ENCODE measurements at regions not wholly inside any gene's neighbourhood (a gene's known extent, or its start where the extent isn't known, plus 50 kb on each side); places are given as distances from the start of the nearest gene placed in this dataset.

GRCh38 chr9:134967547-134967930 lies 49.8 kb upstream of the FCN1 start:
- H3K4me1 ChIP-seq, result no peaks in the 10 kb centered on the region
- TF ChIP-seq POLR2AphosphoS5 (IDR thresholded peaks at IDR 0.05) (no peak), CTCF (IDR thresholded peaks at IDR 0.05) (no peak), POLR2A (IDR thresholded peaks at IDR 0.05) (no peak), EP300 (IDR thresholded peaks at IDR 0.05) (no peak)
- 60 to 65% methylated on average over 13 of the region's 13 CpGs for WGBS, 2 donors
- peaks cover 0 to 51% (median 17%) of the 10 kb centered on the region in 3 donors for H3K27me3 ChIP-seq
- no peaks in the 10 kb centered on the region for H3K9me3 ChIP-seq
- intact Hi-C loops (cut with DNase I), result no loop called here
- no peak overlapping the region for H3K27ac ChIP-seq
- no peak overlapping the region for H3K4me3 ChIP-seq
- H3K36me3 ChIP-seq, result no peaks in the 10 kb centered on the region
- peak; percentile 50 for DNase-seq

- no peak overlapping the region for H3K4me3 ChIP-seq
- intact Hi-C loops (cut with DNase I), result no loop called here
- 60 to 63% methylated on average over 18 of the region's 18 CpGs for WGBS, 2 donors
- H3K4me1 ChIP-seq, result no peaks in the 10 kb centered on the region
- no peak overlapping the region for H3K27ac ChIP-seq
- H3K27me3 ChIP-seq, result peaks cover 0 to 51% (median 17%) of the 10 kb centered on the region in 3 donors
- H3K9me3 ChIP-seq, result no peaks in the 10 kb centered on the region
- DNase-seq, result peak; percentile 58
- H3K36me3 ChIP-seq, result no peaks in the 10 kb centered on the region
- TF ChIP-seq POLR2A (IDR thresholded peaks at IDR 0.05) (no peak), CTCF (IDR thresholded peaks at IDR 0.05) (no peak), POLR2AphosphoS5 (IDR thresholded peaks at IDR 0.05) (no peak), EP300 (IDR thresholded peaks at IDR 0.05) (no peak)
Measured at GRCh38 chr9:134968011-134968822, 50.5 kb upstream of the FCN1 start.

GRCh38 chr9:134968823-134969090 lies 51.0 kb upstream of the FCN1 start:
- intact Hi-C loops (cut with DNase I), result no loop called here
- no peak for DNase-seq

GRCh38 chr9:134969156-134970045 lies 51.7 kb upstream of the FCN1 start:
- peaks cover 0 to 51% (median 17%) of the 10 kb centered on the region in 3 donors for H3K27me3 ChIP-seq
- 83 to 89% methylated on average over 15 of the region's 15 CpGs for WGBS, 2 donors
- peak; percentile 50 for DNase-seq
- intact Hi-C loops (cut with DNase I), result no loop called here
- H3K27ac ChIP-seq, result no peak overlapping the region
- no peak overlapping the region for H3K4me3 ChIP-seq
- no peak for TF ChIP-seq POLR2A (IDR thresholded peaks at IDR 0.05)
- no peak for TF ChIP-seq CTCF (IDR thresholded peaks at IDR 0.05)
- TF ChIP-seq POLR2AphosphoS5 (IDR thresholded peaks at IDR 0.05), result no peak
- TF ChIP-seq EP300 (IDR thresholded peaks at IDR 0.05), result no peak
- no peaks in the 10 kb centered on the region for H3K9me3 ChIP-seq
- no peaks in the 10 kb centered on the region for H3K4me1 ChIP-seq
- no peaks in the 10 kb centered on the region for H3K36me3 ChIP-seq

More at GRCh38 chr9:134968823-134969090, 51.0 kb upstream of the FCN1 start:
- 80 to 89% methylated on average over 3 of the region's 3 CpGs for WGBS, 2 donors
- Histone ChIP-seq H3K27me3 (peaks cover 0 to 51% (median 17%) of the 10 kb centered on the region in 3 donors), H3K4me1 (no peaks in the 10 kb centered on the region), H3K27ac (no peak overlapping the region), H3K36me3 (no peaks in the 10 kb centered on the region), H3K9me3 (no peaks in the 10 kb centered on the region), H3K4me3 (no peak overlapping the region)
- TF ChIP-seq POLR2AphosphoS5 (IDR thresholded peaks at IDR 0.05), result no peak
- TF ChIP-seq POLR2A (IDR thresholded peaks at IDR 0.05), result no peak
- no peak for TF ChIP-seq EP300 (IDR thresholded peaks at IDR 0.05)

GRCh38 chr9:134970198-134970597 lies 52.5 kb upstream of the FCN1 start:
- DNase-seq, result no peak
- Histone ChIP-seq H3K27me3 (peaks cover 0 to 51% (median 17%) of the 10 kb centered on the region in 3 donors), H3K36me3 (no peaks in the 10 kb centered on the region), H3K27ac (no peak overlapping the region), H3K4me3 (no peak overlapping the region), H3K4me1 (no peaks in the 10 kb centered on the region), H3K9me3 (no peaks in the 10 kb centered on the region)
- TF ChIP-seq CTCF (IDR thresholded peaks at IDR 0.05), result no peak
- TF ChIP-seq POLR2A (IDR thresholded peaks at IDR 0.05), result no peak
- no peak for TF ChIP-seq EP300 (IDR thresholded peaks at IDR 0.05)
- no peak for TF ChIP-seq POLR2AphosphoS5 (IDR thresholded peaks at IDR 0.05)
- WGBS, 2 donors, result 90 to 91% methylated on average over 6 of the region's 6 CpGs
- intact Hi-C loops (cut with DNase I), result no loop called here
